Common myeloid progenitor, CD34-positive (primary cell): ENCODE measurements at regions not wholly inside any gene's neighbourhood (a gene's known extent, or its start where the extent isn't known, plus 50 kb on each side); places are given as distances from the start of the nearest gene placed in this dataset.
A peak's percentile ranks its signal among the peaks of the same experiment; 100 is the strongest.

Source experiments
- CTCF ChIA-PET: fragments of 350-600 bp; sonication (Branson Sonifier 250); formaldehyde crosslinking; loops from one replicate; lab custom pipeline; 2021; ENCODE audit warnings: antibody characterized with exemption; lab: Charles Lee
- POLR2A ChIA-PET: fragments of 350-600 bp; sonication (Branson Sonifier 250); formaldehyde crosslinking; loops from one replicate; lab custom pipeline; 2021; ENCODE audit warnings: antibody characterized with exemption; lab: Charles Lee
- DNase-seq, 3 donors: peaks; one replicate each; pipeline versions ENCODE4 v3.0.0 to v3.0.0-alpha.2; 2013
- H3K27ac ChIP-seq, 2 experiments: 1 replicate in 1 of 2; 2 replicates in 1 of 2; pipeline ENCODE4 v1.7.0; 2013; ENCODE audit warnings: inconsistent platforms in 2 of 2, low read length in 2 of 2, mild to moderate bottlenecking in 2 of 2, low read depth in 1 of 2, moderate library complexity in 1 of 2; ENCODE audit not compliant: severe bottlenecking in 2 of 2, insufficient read depth in 1 of 2, poor library complexity in 1 of 2
- H3K27me3 ChIP-seq, 5 experiments: replicated peaks in 2 of 5; 1 replicate in 3 of 5; 2 replicates in 2 of 5; pipeline versions ENCODE4 v1.6.1 to v1.7.0; 2013; ENCODE audit warnings: low read length in 4 of 5, mild to moderate bottlenecking in 2 of 5, moderate library complexity in 2 of 5, inconsistent platforms in 1 of 5; ENCODE audit not compliant: insufficient read depth in 5 of 5, control insufficient read depth in 4 of 5
- H3K36me3 ChIP-seq, 4 experiments: 1 replicate in 2 of 4; 2 replicates in 2 of 4; pipeline versions ENCODE4 v1.6.1 to v1.7.0; 2013; ENCODE audit warnings: low read length in 3 of 4, control low read depth in 1 of 4, mild to moderate bottlenecking in 1 of 4; ENCODE audit not compliant: control insufficient read depth in 4 of 4, insufficient read depth in 4 of 4
- H3K4me1 ChIP-seq, 4 experiments: 1 replicate in 3 of 4; 2 replicates in 1 of 4; pipeline versions ENCODE4 v1.6.1 to v1.7.1; 2013; ENCODE audit warnings: low read length in 3 of 4, mild to moderate bottlenecking in 3 of 4, control low read depth in 1 of 4, inconsistent platforms in 1 of 4, moderate library complexity in 1 of 4; ENCODE audit not compliant: control insufficient read depth in 4 of 4, insufficient read depth in 4 of 4; ENCODE audit errors: control extremely low read depth in 1 of 4
- H3K4me3 ChIP-seq, 7 experiments: 1 replicate in 4 of 7; 2 replicates in 3 of 7; pipeline versions ENCODE4 v1.5.1 to v1.7.0; 2013; ENCODE audit warnings: mild to moderate bottlenecking in 7 of 7, low read length in 6 of 7, moderate library complexity in 6 of 7, inconsistent platforms in 2 of 7, low read depth in 2 of 7, control low read depth in 1 of 7; ENCODE audit not compliant: insufficient read depth in 4 of 7, control insufficient read depth in 1 of 7; ENCODE audit errors: extremely low read depth in 1 of 7
- H3K9me3 ChIP-seq, 5 experiments: 1 replicate in 4 of 5; 2 replicates in 1 of 5; pipeline versions ENCODE4 v1.6.1 to v1.7.1; 2013; ENCODE audit warnings: low read length in 4 of 5, mild to moderate bottlenecking in 2 of 5, inconsistent platforms in 1 of 5, low read depth in 1 of 5, moderate library complexity in 1 of 5; ENCODE audit not compliant: control insufficient read depth in 4 of 5, insufficient read depth in 2 of 5; ENCODE audit errors: control extremely low read depth in 1 of 5
- WGBS: methylation state at CpG from one replicate; pipeline ENCODE4 v1.1.5; 2013; ENCODE audit not compliant: insufficient coverage; 5-methylcytosine and 5-hydroxymethylcytosine counted together

GRCh38 chr14:44873536-44873935 lies 88.2 kb downstream of the KLHL28 start:
- no peak for DNase-seq
- Histone ChIP-seq H3K4me3 (no peak overlapping the region), H3K4me1 (no peaks in the 10 kb centered on the region), H3K27me3 (no peaks in the 10 kb centered on the region), H3K9me3 (no peaks in the 10 kb centered on the region), H3K27ac (no peak overlapping the region), H3K36me3 (no peaks in the 10 kb centered on the region)
- 80% methylated on average over 7 of the region's 10 CpGs for WGBS
- ChIA-PET CTCF (no interaction called here), POLR2A (no interaction called here)

- H3K27ac ChIP-seq = no peak overlapping the region
- peaks cover 0 to under 1% (median 0%) of the 10 kb centered on the region in 5 experiments for H3K27me3 ChIP-seq
- H3K4me3 ChIP-seq = no peak overlapping the region
- 100% methylated on average over 1 of the region's 1 CpG for WGBS
- H3K9me3 ChIP-seq = peaks cover 0 to 1% (median 0%) of the 10 kb centered on the region in 5 experiments
- DNase-seq = no peak
- no peaks in the 10 kb centered on the region for H3K36me3 ChIP-seq
- ChIA-PET POLR2A (no interaction called here), CTCF (no interaction called here)
- H3K4me1 ChIP-seq = no peaks in the 10 kb centered on the region
These were observed 95.0 kb downstream of the KLHL28 start for GRCh38 chr14:44866770-44867169.

- Histone ChIP-seq H3K9me3 (peaks cover 0 to 1% (median 0%) of the 10 kb centered on the region in 5 experiments), H3K27ac (no peak overlapping the region), H3K4me1 (no peaks in the 10 kb centered on the region), H3K4me3 (no peak overlapping the region), H3K36me3 (no peaks in the 10 kb centered on the region), H3K27me3 (peaks cover 0 to 4% (median 0%) of the 10 kb centered on the region in 5 experiments)
- POLR2A ChIA-PET = no interaction called here
- CTCF ChIA-PET = no interaction called here
- 100% methylated on average over 2 of the region's 2 CpGs for WGBS
- no peak for DNase-seq
These were observed 95.4 kb downstream of the KLHL28 start for GRCh38 chr14:44866322-44866721.

GRCh38 chr14:44863271-44863670 lies 98.5 kb downstream of the KLHL28 start:
- no peaks in the 10 kb centered on the region for H3K36me3 ChIP-seq
- POLR2A ChIA-PET = no interaction called here
- H3K27ac ChIP-seq = no peak overlapping the region
- peaks cover 0 to 4% (median 0%) of the 10 kb centered on the region in 5 experiments for H3K27me3 ChIP-seq
- no peaks in the 10 kb centered on the region for H3K4me1 ChIP-seq
- peaks cover 0 to 1% (median 0%) of the 10 kb centered on the region in 5 experiments for H3K9me3 ChIP-seq
- no peak for DNase-seq
- CTCF ChIA-PET = no interaction called here
- H3K4me3 ChIP-seq = no peak overlapping the region
- 92% methylated on average over 2 of the region's 3 CpGs for WGBS

GRCh38 chr14:44854114-44854513 lies 107.6 kb downstream of the KLHL28 start:
- no peak overlapping the region for H3K4me3 ChIP-seq
- 94% methylated on average over 3 of the region's 4 CpGs for WGBS
- H3K36me3 ChIP-seq = no peaks in the 10 kb centered on the region
- H3K27me3 ChIP-seq = peaks cover 0 to 3% (median 0%) of the 10 kb centered on the region in 5 experiments
- no peaks in the 10 kb centered on the region for H3K9me3 ChIP-seq
- CTCF ChIA-PET = interaction anchor here (0.6 kb wide), 1 partner anchor 25 kb away, joined by 3 read pairs; no protein-coding TSS in a partner anchor
- POLR2A ChIA-PET = no interaction called here
- DNase-seq = no peak
- H3K4me1 ChIP-seq = no peaks in the 10 kb centered on the region
- no peak overlapping the region for H3K27ac ChIP-seq

- Histone ChIP-seq H3K27ac (no peak overlapping the region), H3K4me3 (no peak overlapping the region), H3K36me3 (no peaks in the 10 kb centered on the region), H3K4me1 (no peaks in the 10 kb centered on the region), H3K9me3 (no peaks in the 10 kb centered on the region), H3K27me3 (peaks cover 0 to 3% (median 0%) of the 10 kb centered on the region in 5 experiments)
- 93% methylated on average over 2 of the region's 8 CpGs for WGBS
- ChIA-PET CTCF (interaction anchor here (1.4 kb wide), 1 partner anchor 21 kb away, joined by 4 read pairs; no protein-coding TSS in a partner anchor), POLR2A (interaction anchor here (0.6 kb wide), 1 partner anchor 1050 kb away, joined by 5 read pairs; no protein-coding TSS in a partner anchor)
- DNase-seq = no peak
These were observed 114.0 kb downstream of the KLHL28 start for GRCh38 chr14:44847526-44848309.

- no peak overlapping the region for H3K27ac ChIP-seq
- 65% methylated on average over 2 of the region's 4 CpGs for WGBS
- ChIA-PET CTCF (interaction anchor here (0.8 to 1.0 kb wide), 3 partner anchors 34 to 1840 kb away, joined by 3 to 4 read pairs (median 3); no protein-coding TSS in a partner anchor), POLR2A (no interaction called here)
- no peaks in the 10 kb centered on the region for H3K36me3 ChIP-seq
- DNase-seq = peak; percentile 18 to 59 (median 48)
- no peak overlapping the region for H3K4me3 ChIP-seq
- no peaks in the 10 kb centered on the region for H3K4me1 ChIP-seq
- H3K27me3 ChIP-seq = peaks cover 0 to 3% (median 0%) of the 10 kb centered on the region in 5 experiments
- no peaks in the 10 kb centered on the region for H3K9me3 ChIP-seq
These were observed 115.4 kb downstream of the KLHL28 start for GRCh38 chr14:44846232-44846824.
